Progenitor cell of endocrine pancreas (in vitro differentiated cells): ENCODE measurements at regions not wholly inside any gene's neighbourhood (a gene's known extent, or its start where the extent isn't known, plus 50 kb on each side); places are given as distances from the start of the nearest gene placed in this dataset.

ENCODE experiments used
- DNase-seq: peaks from one replicate; pipeline ENCODE4 v3.0.0; 2021; ENCODE audit warnings: low spot score; ENCODE audit not compliant: unreplicated experiment
- H3K27ac Mint-ChIP-seq: 2 replicates; pipeline ENCODE4 v1.8.0; 2021; ENCODE audit warnings: mild to moderate bottlenecking, moderate library complexity, mixed read lengths
- H3K27me3 Mint-ChIP-seq: 2 replicates; pipeline ENCODE4 v1.8.0; 2021; ENCODE audit warnings: mixed read lengths
- H3K36me3 Mint-ChIP-seq: 2 replicates; pipeline ENCODE4 v1.8.0; 2022; ENCODE audit warnings: mixed read lengths; ENCODE audit not compliant: insufficient read depth
- H3K4me1 Mint-ChIP-seq: 2 replicates; pipeline ENCODE4 v1.8.0; 2021; ENCODE audit warnings: low read depth, mixed read lengths
- H3K4me3 Mint-ChIP-seq: 2 replicates; pipeline ENCODE4 v1.8.0; 2021; ENCODE audit warnings: low read depth, mild to moderate bottlenecking, moderate library complexity, mixed read lengths
- H3K9me3 Mint-ChIP-seq: 2 replicates; pipeline ENCODE4 v1.8.0; 2021; ENCODE audit warnings: low read depth, mixed read lengths
- TF ChIP-seq, protein P1 (sequence below): fragments of 200-600 bp; sonication (generic); IDR thresholded peaks from one replicate; pipeline ENCODE4 v1.5.0; 2021; ENCODE audit warnings: antibody characterized with exemption, mild to moderate bottlenecking; ENCODE audit not compliant: unreplicated experiment

DNA sequence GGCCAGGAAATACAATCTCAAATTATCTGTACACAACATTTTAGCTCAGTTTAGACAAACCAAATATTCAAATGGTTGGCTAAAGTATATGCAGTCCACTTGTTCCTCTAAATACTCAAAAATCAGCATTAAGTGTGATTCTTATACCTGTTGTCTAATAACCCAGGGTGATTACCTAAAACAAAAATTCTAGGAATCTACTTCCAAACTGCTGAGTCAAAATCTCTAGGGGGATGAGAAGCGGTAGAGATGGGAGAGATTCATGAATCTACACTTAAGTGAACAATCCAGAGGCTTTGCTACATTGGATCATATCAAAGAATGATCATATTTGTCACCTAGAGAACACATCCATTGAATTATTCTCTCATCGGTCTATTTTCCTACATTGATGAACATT lies 420.9 kb upstream of the PKDCC start:
- Mint-ChIP-seq H3K9me3 (peaks cover 3% of the 10 kb centered on the region), H3K4me1 (no peaks in the 10 kb centered on the region), H3K27ac (no peak overlapping the region), H3K27me3 (no peaks in the 10 kb centered on the region), H3K4me3 (no peak overlapping the region), H3K36me3 (no peaks in the 10 kb centered on the region)
- no peak for DNase-seq
- TF ChIP-seq, protein P1, sequence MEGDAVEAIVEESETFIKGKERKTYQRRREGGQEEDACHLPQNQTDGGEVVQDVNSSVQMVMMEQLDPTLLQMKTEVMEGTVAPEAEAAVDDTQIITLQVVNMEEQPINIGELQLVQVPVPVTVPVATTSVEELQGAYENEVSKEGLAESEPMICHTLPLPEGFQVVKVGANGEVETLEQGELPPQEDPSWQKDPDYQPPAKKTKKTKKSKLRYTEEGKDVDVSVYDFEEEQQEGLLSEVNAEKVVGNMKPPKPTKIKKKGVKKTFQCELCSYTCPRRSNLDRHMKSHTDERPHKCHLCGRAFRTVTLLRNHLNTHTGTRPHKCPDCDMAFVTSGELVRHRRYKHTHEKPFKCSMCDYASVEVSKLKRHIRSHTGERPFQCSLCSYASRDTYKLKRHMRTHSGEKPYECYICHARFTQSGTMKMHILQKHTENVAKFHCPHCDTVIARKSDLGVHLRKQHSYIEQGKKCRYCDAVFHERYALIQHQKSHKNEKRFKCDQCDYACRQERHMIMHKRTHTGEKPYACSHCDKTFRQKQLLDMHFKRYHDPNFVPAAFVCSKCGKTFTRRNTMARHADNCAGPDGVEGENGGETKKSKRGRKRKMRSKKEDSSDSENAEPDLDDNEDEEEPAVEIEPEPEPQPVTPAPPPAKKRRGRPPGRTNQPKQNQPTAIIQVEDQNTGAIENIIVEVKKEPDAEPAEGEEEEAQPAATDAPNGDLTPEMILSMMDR, result no peak

DNA sequence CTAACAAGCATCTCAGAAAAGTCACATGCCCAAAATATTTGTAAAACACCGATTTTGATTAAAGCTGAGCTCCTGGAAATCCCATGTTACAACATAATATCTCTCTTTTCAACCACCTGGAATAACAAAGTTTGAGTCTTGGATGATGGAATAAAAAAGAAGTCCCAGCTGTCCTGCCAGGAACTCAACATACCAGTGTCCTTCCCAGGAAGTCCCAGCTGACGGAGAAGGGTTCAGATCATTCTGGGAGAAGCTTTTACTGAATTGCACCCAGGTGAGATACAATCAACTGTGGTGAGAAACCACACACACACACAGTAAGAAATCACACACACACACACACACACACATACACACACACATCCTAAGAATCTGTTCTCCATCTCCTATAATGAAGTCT lies 413.1 kb upstream of the PKDCC start:
- TF ChIP-seq, protein P1, result no peak
- Mint-ChIP-seq H3K4me1 (no peaks in the 10 kb centered on the region), H3K27ac (no peak overlapping the region), H3K27me3 (no peaks in the 10 kb centered on the region), H3K36me3 (no peaks in the 10 kb centered on the region), H3K4me3 (no peak overlapping the region), H3K9me3 (no peaks in the 10 kb centered on the region)
- no peak for DNase-seq

DNA sequence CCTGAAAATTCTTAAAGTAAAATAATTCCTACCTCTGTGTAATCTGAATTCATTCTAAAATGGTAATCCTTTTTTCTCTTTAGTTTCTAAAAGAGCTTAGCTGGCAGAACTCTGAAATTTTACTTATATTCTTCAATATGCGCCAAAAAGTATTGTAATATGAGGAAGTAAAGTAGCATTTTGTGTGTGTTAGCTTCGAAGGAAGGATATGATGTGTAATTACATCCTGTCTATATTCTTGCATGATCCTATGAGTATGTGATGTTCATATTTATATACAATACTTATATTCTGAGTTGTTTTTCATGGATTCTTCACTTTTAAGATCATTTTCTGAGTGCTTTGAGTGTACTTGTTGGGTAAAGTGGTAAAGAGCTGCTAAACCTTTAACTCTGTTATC lies 402.9 kb upstream of the PKDCC start:
- Mint-ChIP-seq H3K27ac (no peak overlapping the region), H3K36me3 (no peaks in the 10 kb centered on the region), H3K9me3 (no peaks in the 10 kb centered on the region), H3K4me1 (no peaks in the 10 kb centered on the region), H3K27me3 (no peaks in the 10 kb centered on the region), H3K4me3 (no peak overlapping the region)
- DNase-seq, result no peak
- TF ChIP-seq, protein P1, result no peak

DNA sequence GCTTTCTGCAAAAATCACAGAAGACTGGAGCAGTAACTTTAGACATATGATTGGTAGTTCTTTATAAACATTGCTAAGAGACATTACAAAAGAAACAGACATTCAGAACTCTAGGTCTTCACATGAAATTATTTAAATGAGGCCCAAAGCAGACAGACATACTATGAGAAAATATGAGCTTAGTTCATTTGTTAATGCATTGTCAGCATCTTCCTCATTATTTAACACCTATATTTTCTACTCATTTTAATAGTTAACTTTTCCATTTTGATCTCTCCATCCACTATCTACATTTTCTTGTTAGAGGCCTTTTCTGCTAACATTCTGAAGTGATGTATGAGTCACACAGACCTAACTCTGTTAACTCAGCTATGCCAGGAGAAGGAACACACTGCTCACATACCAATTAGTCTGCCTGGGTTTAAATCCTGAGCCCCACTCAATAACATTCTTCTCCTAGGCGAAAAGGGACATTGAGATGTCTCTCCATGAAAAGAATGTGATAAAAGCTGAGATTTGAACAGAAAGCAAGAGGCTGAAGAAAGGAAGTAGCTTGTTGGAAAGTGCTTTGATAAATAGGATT lies 400.3 kb upstream of the PKDCC start:
- H3K27ac Mint-ChIP-seq, result no peak overlapping the region
- H3K4me1 Mint-ChIP-seq, result no peaks in the 10 kb centered on the region
- H3K36me3 Mint-ChIP-seq, result no peaks in the 10 kb centered on the region
- H3K4me3 Mint-ChIP-seq, result no peak overlapping the region
- H3K27me3 Mint-ChIP-seq, result no peaks in the 10 kb centered on the region
- DNase-seq, result no peak
- no peaks in the 10 kb centered on the region for H3K9me3 Mint-ChIP-seq
- TF ChIP-seq, protein P1, result no peak

DNA sequence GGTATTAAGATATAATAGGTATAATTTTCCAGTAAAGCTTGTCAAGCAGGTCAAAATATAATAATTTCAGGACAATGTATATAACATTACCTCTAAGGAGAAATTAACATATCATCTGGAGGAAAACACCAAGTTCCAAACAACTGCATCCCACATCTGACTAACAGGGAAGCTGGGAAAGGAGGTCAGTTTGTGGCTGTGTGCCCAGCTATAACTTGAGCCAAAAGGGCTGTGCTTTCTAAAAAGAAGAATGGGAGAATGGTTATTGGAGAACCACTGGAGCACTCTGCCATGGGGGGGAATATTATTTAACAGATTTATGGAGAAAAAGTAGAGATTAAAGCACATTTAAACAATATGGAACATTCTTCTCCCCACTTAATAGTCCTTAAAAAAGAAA lies 390.6 kb upstream of the PKDCC start:
- DNase-seq, result no peak
- Mint-ChIP-seq H3K9me3 (peaks cover 4% of the 10 kb centered on the region), H3K27ac (no peak overlapping the region), H3K4me1 (no peaks in the 10 kb centered on the region), H3K27me3 (no peaks in the 10 kb centered on the region), H3K4me3 (no peak overlapping the region), H3K36me3 (no peaks in the 10 kb centered on the region)
- TF ChIP-seq, protein P1, result no peak
